H9 (cell line): ENCODE measurements at regions not wholly inside any gene's neighbourhood (a gene's known extent, or its start where the extent isn't known, plus 50 kb on each side); places are given as distances from the start of the nearest gene placed in this dataset.

Experiments
- DNase-seq: peaks from one replicate; pipeline ENCODE4 v3.0.0-alpha.2; 2017
- H2AFZ ChIP-seq: one replicate; pipeline ENCODE4 v1.6.1; 2013; ENCODE audit warnings: mild to moderate bottlenecking, low read length, control low read depth, moderate library complexity
- H2AK5ac ChIP-seq: 2 replicates; pipeline ENCODE4 v1.6.1; 2013; ENCODE audit warnings: low read length, control low read depth, mixed read lengths; ENCODE audit not compliant: insufficient read length
- H2BK120ac ChIP-seq: one replicate; pipeline ENCODE4 v1.6.1; 2013; ENCODE audit warnings: low read depth, mild to moderate bottlenecking, low read length, control low read depth, inconsistent platforms; ENCODE audit not compliant: poor library complexity, severe bottlenecking
- H2BK12ac ChIP-seq: 2 replicates; pipeline ENCODE4 v1.6.1; 2013; ENCODE audit warnings: low read length, control low read depth, mixed read lengths, low read depth; ENCODE audit not compliant: insufficient read length
- H2BK15ac ChIP-seq: 2 replicates; pipeline ENCODE4 v1.6.1; 2013; ENCODE audit warnings: low read depth, low read length, control low read depth
- H2BK20ac ChIP-seq: one replicate; pipeline ENCODE4 v1.6.1; 2013; ENCODE audit warnings: low read depth, mild to moderate bottlenecking, low read length, control low read depth, inconsistent platforms; ENCODE audit not compliant: poor library complexity, severe bottlenecking
- H2BK5ac ChIP-seq: 2 replicates; pipeline ENCODE4 v1.6.1; 2013; ENCODE audit warnings: low read length, control low read depth, mixed read lengths; ENCODE audit not compliant: insufficient read length
- H3K14ac ChIP-seq: 2 replicates; pipeline ENCODE4 v1.6.1; 2013; ENCODE audit warnings: low read length, control low read depth; ENCODE audit not compliant: insufficient read depth
- H3K18ac ChIP-seq: 2 replicates; pipeline ENCODE4 v1.6.1; 2013; ENCODE audit warnings: low read depth, mild to moderate bottlenecking, mixed read lengths, low read length, control low read depth; ENCODE audit not compliant: insufficient read length
- H3K23ac ChIP-seq: 2 replicates; pipeline ENCODE4 v1.6.1; 2013; ENCODE audit warnings: low read length, control low read depth, mixed read lengths, low read depth; ENCODE audit not compliant: insufficient read length
- H3K23me2 ChIP-seq: 2 replicates; pipeline ENCODE4 v1.6.1; 2013; ENCODE audit warnings: low read depth, mild to moderate bottlenecking, mixed read lengths, low read length, control low read depth; ENCODE audit not compliant: insufficient read length, poor library complexity, severe bottlenecking
- H3K27ac ChIP-seq: 2 replicates; pipeline ENCODE4 v1.5.1; 2013; ENCODE audit warnings: low read length, control low read depth, mixed read lengths, low read depth; ENCODE audit not compliant: insufficient read length
- H3K27me3 ChIP-seq: 2 replicates; pipeline ENCODE4 v1.6.1; 2013; ENCODE audit warnings: low read length, control low read depth, inconsistent platforms; ENCODE audit not compliant: insufficient read depth
- H3K4ac ChIP-seq: 2 replicates; pipeline ENCODE4 v1.6.1; 2013; ENCODE audit warnings: low read depth, mild to moderate bottlenecking, control low read depth, inconsistent platforms, low read length, moderate library complexity
- H3K4me1 ChIP-seq: 2 replicates; pipeline ENCODE4 v1.6.1; 2013; ENCODE audit warnings: low read length, control low read depth, inconsistent platforms; ENCODE audit not compliant: insufficient read depth
- H3K4me2 ChIP-seq: 2 replicates; pipeline ENCODE4 v1.6.1; 2013; ENCODE audit warnings: low read length, control low read depth, mixed read lengths; ENCODE audit not compliant: insufficient read length, insufficient read depth
- H3K56ac ChIP-seq: 2 replicates; pipeline ENCODE4 v1.6.1; 2013; ENCODE audit warnings: low read depth, mild to moderate bottlenecking, mixed read lengths, low read length, control low read depth; ENCODE audit not compliant: insufficient read length
- H3K79me1 ChIP-seq: 2 replicates; pipeline ENCODE4 v1.6.1; 2013; ENCODE audit warnings: low read depth, mild to moderate bottlenecking, moderate library complexity, low read length, control low read depth, inconsistent platforms; ENCODE audit not compliant: insufficient read depth, poor library complexity, severe bottlenecking
- H3K79me2 ChIP-seq: 2 replicates; pipeline ENCODE4 v1.6.1; 2013; ENCODE audit warnings: low read length, control low read depth, inconsistent platforms; ENCODE audit not compliant: insufficient read depth
- H3K9ac ChIP-seq: 2 replicates; pipeline ENCODE4 v1.6.1; 2013; ENCODE audit warnings: low read length, control low read depth, mixed read lengths; ENCODE audit not compliant: insufficient read length; ENCODE audit errors: extremely low read depth
- H3K9me3 ChIP-seq: one replicate; pipeline ENCODE4 v1.6.1; 2013; ENCODE audit warnings: low read depth, low read length, inconsistent platforms; ENCODE audit not compliant: control insufficient read depth
- H3T11ph ChIP-seq: one replicate; pipeline ENCODE4 v1.6.1; 2013; ENCODE audit warnings: mild to moderate bottlenecking, low read length, control low read depth, inconsistent platforms
- H4K20me1 ChIP-seq: one replicate; pipeline ENCODE4 v1.6.1; 2013; ENCODE audit not compliant: control insufficient read depth, insufficient read length, insufficient read depth
- H4K5ac ChIP-seq: 2 replicates; pipeline ENCODE4 v1.6.1; 2013; ENCODE audit warnings: low read depth, mild to moderate bottlenecking, mixed read lengths, low read length, control low read depth; ENCODE audit not compliant: insufficient read length
- H4K8ac ChIP-seq: replicated peaks from 2 replicates; pipeline ENCODE4 v1.6.1; 2013; ENCODE audit warnings: low read length, control low read depth, mixed read lengths, low read depth; ENCODE audit not compliant: insufficient read length
- H4K91ac ChIP-seq: 2 replicates; pipeline ENCODE4 v1.6.1; 2013; ENCODE audit warnings: low read depth, mild to moderate bottlenecking, moderate library complexity, mixed read lengths, low read length, control low read depth; ENCODE audit not compliant: insufficient read length
- H3K27ac Mint-ChIP-seq, 3 experiments: 2 replicates in 2 of 3; 3 replicates in 1 of 3; pipeline ENCODE4 v1.8.0; 2020 to 2021; ENCODE audit warnings: mixed read lengths in 3 of 3, mild to moderate bottlenecking in 1 of 3, moderate library complexity in 1 of 3
- H3K27me3 Mint-ChIP-seq: 2 replicates; pipeline ENCODE4 v1.8.0; 2021; ENCODE audit warnings: low read depth, mild to moderate bottlenecking, moderate library complexity, mixed read lengths
- H3K36me3 Mint-ChIP-seq, 3 experiments: 2 replicates in 2 of 3; 3 replicates in 1 of 3; pipeline ENCODE4 v1.8.0; 2020 to 2021; ENCODE audit warnings: low read depth in 3 of 3, mixed read lengths in 3 of 3; ENCODE audit not compliant: insufficient read depth in 1 of 3
- H3K4me1 Mint-ChIP-seq, 2 experiments: 2 replicates each; pipeline ENCODE4 v1.8.0; 2020; ENCODE audit warnings: mixed read lengths in 2 of 2
- H3K4me3 Mint-ChIP-seq, 2 experiments: 2 replicates in 1 of 2; 3 replicates in 1 of 2; pipeline ENCODE4 v1.8.0; 2020 to 2021; ENCODE audit warnings: mild to moderate bottlenecking in 2 of 2, mixed read lengths in 2 of 2, moderate library complexity in 1 of 2
- H3K9me3 Mint-ChIP-seq, 2 experiments: 2 replicates in 1 of 2; 3 replicates in 1 of 2; pipeline ENCODE4 v1.8.0; 2020; ENCODE audit warnings: mild to moderate bottlenecking in 2 of 2, mixed read lengths in 2 of 2, moderate library complexity in 1 of 2
- CTCF ChIP-seq: fragments of 200-600 bp; sonication (generic); conservative IDR thresholded peaks from 3 replicates; pipeline ENCODE4 v1.8.0; 2021; ENCODE audit warnings: antibody characterized with exemption, mild to moderate bottlenecking
- WGBS: extraction: QIAGEN DNeasy Blood & Tissue Kit; methylation state at CpG from one replicate; pipeline ENCODE4 v1.1.7; 2013; ENCODE audit warnings: missing lambda C conversion rate, low lambda C conversion rate, mixed read lengths; ENCODE audit not compliant: insufficient read length; ENCODE audit errors: extremely low coverage; 5-methylcytosine and 5-hydroxymethylcytosine counted together

- no peaks in the 10 kb centered on the region for H3K9me3 ChIP-seq
- no peak overlapping the region for H2BK20ac ChIP-seq
- no peak overlapping the region for H2BK5ac ChIP-seq
- H3K4me1 ChIP-seq, result no peaks in the 10 kb centered on the region; the same call in 1 of the 2 replicates
- H3K79me1 ChIP-seq, result no peaks in the 10 kb centered on the region
- no peak for TF ChIP-seq CTCF
- no peak overlapping the region for H3K23ac ChIP-seq
- no peak overlapping the region for H3K4ac ChIP-seq
- WGBS, result no CpG with 5 or more reads among the region's 2 CpGs
- no peak overlapping the region for H3K27ac Mint-ChIP-seq
- H3K56ac ChIP-seq, result no peak overlapping the region
- H2BK15ac ChIP-seq, result no peak overlapping the region
- no peak overlapping the region for H3K4me2 ChIP-seq
- no peak overlapping the region for H2BK12ac ChIP-seq
- H3K4me3 Mint-ChIP-seq, result no peak overlapping the region
- no peak overlapping the region for H4K5ac ChIP-seq
- no peaks in the 10 kb centered on the region for H3K27me3 Mint-ChIP-seq
- H4K91ac ChIP-seq, result no peak overlapping the region
- no peak for DNase-seq
- H4K8ac ChIP-seq, result no peak overlapping the region
- no peak overlapping the region for H3K9ac ChIP-seq
- peaks cover 25 to 31% of the 10 kb centered on the region in 2 experiments for H3K4me1 Mint-ChIP-seq
- H3K23me2 ChIP-seq, result no peaks in the 10 kb centered on the region
- no peaks in the 10 kb centered on the region for H4K20me1 ChIP-seq
- no peak overlapping the region for H3K27ac ChIP-seq
- no peak overlapping the region for H3K18ac ChIP-seq
- no peak overlapping the region for H2BK120ac ChIP-seq
- H2AFZ ChIP-seq, result no peak overlapping the region
- no peak overlapping the region for H3K14ac ChIP-seq
- H3K27me3 ChIP-seq, result no peaks in the 10 kb centered on the region
- H3K36me3 Mint-ChIP-seq, result no peaks in the 10 kb centered on the region
- H3K9me3 Mint-ChIP-seq, result no peaks in the 10 kb centered on the region; a peak in 1 of 5 replicates
- H3T11ph ChIP-seq, result no peak overlapping the region
- H2AK5ac ChIP-seq, result no peak overlapping the region
- no peaks in the 10 kb centered on the region for H3K79me2 ChIP-seq
Observed at GRCh38 chr20:2242678-2243077, 53.1 kb upstream of the TGM3 start.
